Common myeloid progenitor, CD34-positive (primary cell): ENCODE measurements at regions not wholly inside any gene's neighbourhood (a gene's known extent, or its start where the extent isn't known, plus 50 kb on each side); places are given as distances from the start of the nearest gene placed in this dataset.
"Not testable (repeated sequence)": the region's sequence is repeated elsewhere in the genome, so short reads cannot be mapped to it uniquely, and the experiment has no call there.

Source experiments
- CTCF ChIA-PET: fragments of 350-600 bp; sonication (Branson Sonifier 250); formaldehyde crosslinking; loops from one replicate; lab custom pipeline; 2021; ENCODE audit warnings: antibody characterized with exemption; lab: Charles Lee
- POLR2A ChIA-PET: fragments of 350-600 bp; sonication (Branson Sonifier 250); formaldehyde crosslinking; loops from one replicate; lab custom pipeline; 2021; ENCODE audit warnings: antibody characterized with exemption; lab: Charles Lee
- DNase-seq, 3 donors: peaks; one replicate each; pipeline versions ENCODE4 v3.0.0 to v3.0.0-alpha.2; 2013
- H3K27ac ChIP-seq, 2 experiments: 1 replicate in 1 of 2; 2 replicates in 1 of 2; pipeline ENCODE4 v1.7.0; 2013; ENCODE audit warnings: inconsistent platforms in 2 of 2, low read length in 2 of 2, mild to moderate bottlenecking in 2 of 2, low read depth in 1 of 2, moderate library complexity in 1 of 2; ENCODE audit not compliant: severe bottlenecking in 2 of 2, insufficient read depth in 1 of 2, poor library complexity in 1 of 2
- H3K27me3 ChIP-seq, 5 experiments: replicated peaks in 2 of 5; 1 replicate in 3 of 5; 2 replicates in 2 of 5; pipeline versions ENCODE4 v1.6.1 to v1.7.0; 2013; ENCODE audit warnings: low read length in 4 of 5, mild to moderate bottlenecking in 2 of 5, moderate library complexity in 2 of 5, inconsistent platforms in 1 of 5; ENCODE audit not compliant: insufficient read depth in 5 of 5, control insufficient read depth in 4 of 5
- H3K36me3 ChIP-seq, 4 experiments: 1 replicate in 2 of 4; 2 replicates in 2 of 4; pipeline versions ENCODE4 v1.6.1 to v1.7.0; 2013; ENCODE audit warnings: low read length in 3 of 4, control low read depth in 1 of 4, mild to moderate bottlenecking in 1 of 4; ENCODE audit not compliant: control insufficient read depth in 4 of 4, insufficient read depth in 4 of 4
- H3K4me1 ChIP-seq, 4 experiments: 1 replicate in 3 of 4; 2 replicates in 1 of 4; pipeline versions ENCODE4 v1.6.1 to v1.7.1; 2013; ENCODE audit warnings: low read length in 3 of 4, mild to moderate bottlenecking in 3 of 4, control low read depth in 1 of 4, inconsistent platforms in 1 of 4, moderate library complexity in 1 of 4; ENCODE audit not compliant: control insufficient read depth in 4 of 4, insufficient read depth in 4 of 4; ENCODE audit errors: control extremely low read depth in 1 of 4
- H3K4me3 ChIP-seq, 7 experiments: 1 replicate in 4 of 7; 2 replicates in 3 of 7; pipeline versions ENCODE4 v1.5.1 to v1.7.0; 2013; ENCODE audit warnings: mild to moderate bottlenecking in 7 of 7, low read length in 6 of 7, moderate library complexity in 6 of 7, inconsistent platforms in 2 of 7, low read depth in 2 of 7, control low read depth in 1 of 7; ENCODE audit not compliant: insufficient read depth in 4 of 7, control insufficient read depth in 1 of 7; ENCODE audit errors: extremely low read depth in 1 of 7
- H3K9me3 ChIP-seq, 5 experiments: 1 replicate in 4 of 5; 2 replicates in 1 of 5; pipeline versions ENCODE4 v1.6.1 to v1.7.1; 2013; ENCODE audit warnings: low read length in 4 of 5, mild to moderate bottlenecking in 2 of 5, inconsistent platforms in 1 of 5, low read depth in 1 of 5, moderate library complexity in 1 of 5; ENCODE audit not compliant: control insufficient read depth in 4 of 5, insufficient read depth in 2 of 5; ENCODE audit errors: control extremely low read depth in 1 of 5
- WGBS: methylation state at CpG from one replicate; pipeline ENCODE4 v1.1.5; 2013; ENCODE audit not compliant: insufficient coverage; 5-methylcytosine and 5-hydroxymethylcytosine counted together

DNA sequence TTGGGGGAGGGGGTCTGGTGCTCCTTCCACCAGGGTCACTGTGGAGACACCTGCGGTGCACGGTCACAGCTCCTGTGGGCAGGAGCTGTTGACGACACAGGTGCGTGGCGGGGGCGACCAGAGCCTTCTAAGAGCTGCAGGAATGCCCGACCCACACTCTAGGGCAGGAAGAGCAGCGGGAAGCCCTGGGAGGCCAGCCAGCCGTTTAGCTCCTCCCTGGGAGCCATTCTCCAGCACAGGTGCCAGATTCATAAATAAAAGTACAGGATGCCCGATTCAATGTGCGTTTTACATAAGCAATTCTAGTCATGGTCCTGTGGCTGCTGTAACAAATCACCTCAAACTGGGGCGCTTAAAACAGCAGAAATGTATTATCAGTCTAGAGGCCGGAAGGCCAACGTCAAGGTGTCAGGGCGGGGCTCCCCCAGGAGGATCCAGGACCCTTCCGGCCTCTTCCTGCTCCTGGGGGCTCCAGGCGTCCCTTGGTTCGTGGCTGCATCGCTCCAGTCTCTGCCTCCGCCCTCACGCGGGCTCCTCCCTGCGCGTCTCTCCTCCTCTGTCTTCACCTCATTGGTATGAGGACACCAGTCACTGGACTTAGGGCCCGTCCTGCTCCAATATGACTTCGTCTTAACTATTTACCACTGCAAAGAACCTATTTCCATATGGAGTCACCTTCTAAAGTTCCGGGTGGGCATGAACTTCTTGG is 155.4 kb downstream of the FOXL1 start:
- POLR2A ChIA-PET: no interaction called here
- Histone ChIP-seq H3K4me3 (no peak overlapping the region), H3K36me3 (no peaks in the 10 kb centered on the region), H3K27ac (no peak overlapping the region), H3K4me1 (peaks cover 0 to 2% (median 0%) of the 10 kb centered on the region in 4 experiments), H3K27me3 (peaks cover 0 to 96% (median 44%) of the 10 kb centered on the region in 5 experiments), H3K9me3 (no peaks in the 10 kb centered on the region)
- DNase-seq: no peak
- WGBS: 42% methylated on average over 26 of the region's 27 CpGs
- CTCF ChIA-PET: interaction anchor here (1.2 kb wide), 1 partner anchor 329 kb away, joined by 3 read pairs; no protein-coding TSS in a partner anchor

DNA sequence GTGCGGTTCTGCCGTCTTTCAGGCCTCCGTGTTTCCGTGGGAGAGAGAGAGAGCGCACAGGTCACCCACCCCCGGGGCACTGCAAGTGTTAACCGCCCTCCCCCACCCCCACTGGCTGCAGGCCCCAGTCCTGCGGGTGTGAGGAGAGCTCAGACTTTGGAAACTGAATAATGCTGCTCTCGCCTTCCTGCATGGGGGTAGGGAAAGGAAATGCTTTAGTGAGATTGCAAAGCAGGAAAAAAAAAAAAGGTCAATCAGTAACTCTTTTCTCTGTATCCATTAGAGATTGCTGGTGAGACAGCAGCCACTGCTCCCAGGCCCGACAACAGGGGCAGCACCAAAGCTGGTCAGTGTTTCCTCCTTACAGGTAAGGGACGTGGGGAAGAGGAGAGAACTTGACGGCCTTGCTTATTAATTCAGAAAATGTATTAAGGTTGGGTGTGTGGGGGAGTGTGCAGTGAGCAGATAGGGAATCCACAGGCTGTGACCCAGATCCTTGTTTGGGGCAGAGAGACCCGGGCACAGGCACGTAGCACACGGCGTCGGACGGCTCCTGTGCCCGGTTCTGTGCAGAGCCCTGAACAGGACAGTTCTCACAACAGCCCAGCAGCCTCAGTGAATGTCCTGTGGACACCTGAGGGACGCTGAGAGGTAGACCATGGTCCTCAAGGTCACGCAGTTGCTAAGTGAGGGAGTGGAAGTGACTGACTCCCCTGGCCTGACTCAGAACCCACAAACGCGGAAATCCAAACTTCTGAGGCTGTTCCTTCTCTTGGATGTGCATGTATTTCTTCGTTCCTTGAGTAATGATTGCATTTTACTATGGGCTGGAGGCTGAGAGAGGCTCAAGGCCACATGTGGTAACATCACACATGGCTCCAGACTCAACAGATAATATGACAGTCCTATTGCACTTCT is 156.5 kb downstream of the FOXL1 start:
- no peak overlapping the region for H3K4me3 ChIP-seq
- H3K27ac ChIP-seq: no peak overlapping the region
- ChIA-PET POLR2A (no interaction called here), CTCF (no interaction called here)
- H3K36me3 ChIP-seq: no peaks in the 10 kb centered on the region
- H3K4me1 ChIP-seq: peaks cover 0 to 2% (median 0%) of the 10 kb centered on the region in 4 experiments
- H3K9me3 ChIP-seq: no peaks in the 10 kb centered on the region
- DNase-seq: no peak
- WGBS: 74% methylated on average over 19 of the region's 24 CpGs
- peaks cover 0 to 94% (median 39%) of the 10 kb centered on the region in 5 experiments for H3K27me3 ChIP-seq

DNA sequence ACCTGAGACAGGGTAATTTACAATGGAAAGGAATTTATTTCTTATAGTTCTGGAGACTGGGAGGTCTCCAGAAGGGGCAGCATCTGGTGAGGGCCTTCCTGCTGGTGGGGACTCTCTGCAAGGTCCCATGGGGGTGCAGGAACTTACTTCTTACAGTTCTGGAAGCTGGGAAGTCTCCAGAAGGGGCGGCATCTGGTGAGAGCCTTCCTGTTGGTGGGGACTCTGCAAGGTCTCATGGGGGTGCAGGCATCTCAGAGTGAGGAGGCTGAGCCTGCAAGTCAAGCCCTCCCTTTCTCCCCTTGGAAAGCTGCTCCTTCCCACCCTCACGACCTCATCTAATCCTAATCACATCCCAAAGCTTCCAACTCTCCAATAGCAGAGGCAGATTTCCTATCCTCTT is 157.4 kb downstream of the FOXL1 start:
- peaks cover 0 to 94% (median 38%) of the 10 kb centered on the region in 5 experiments for H3K27me3 ChIP-seq
- CTCF ChIA-PET: no interaction called here

DNA sequence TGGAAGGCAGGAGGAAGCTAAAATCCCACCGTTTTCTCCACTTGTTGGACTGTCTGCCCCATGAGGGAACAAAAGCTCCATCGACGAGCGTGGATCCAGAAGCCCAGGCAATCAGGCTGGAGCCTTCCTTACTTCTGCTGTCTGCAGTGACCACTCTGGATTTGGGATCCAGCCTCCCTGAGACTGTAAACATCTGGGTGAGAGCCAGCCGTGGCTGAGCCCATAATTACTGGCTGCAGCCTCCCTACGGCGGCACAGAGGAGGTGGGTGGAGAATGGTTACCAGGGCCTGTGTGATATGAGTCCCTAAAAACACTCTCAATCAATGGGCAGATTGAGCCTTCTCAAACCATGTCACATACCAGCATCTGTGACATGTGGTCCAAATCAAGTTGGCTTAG is 158.2 kb downstream of the FOXL1 start:
- ChIA-PET POLR2A (no interaction called here), CTCF (no interaction called here)
- no peak overlapping the region for H3K4me3 ChIP-seq
- H3K4me1 ChIP-seq: peaks cover 0 to 13% (median 9%) of the 10 kb centered on the region in 4 experiments
- DNase-seq: no peak
- no peak overlapping the region for H3K27ac ChIP-seq
- H3K9me3 ChIP-seq: no peaks in the 10 kb centered on the region
- peaks cover 0 to 94% (median 35%) of the 10 kb centered on the region in 5 experiments for H3K27me3 ChIP-seq
- H3K36me3 ChIP-seq: no peaks in the 10 kb centered on the region
- 88% methylated on average over 4 of the region's 7 CpGs for WGBS

More for the DNA sequence above, 157.4 kb downstream of the FOXL1 start:
- DNase-seq: no peak
- WGBS: no CpG with 5 or more reads among the region's 2 CpGs
- Histone ChIP-seq H3K4me1 (peaks cover 0 to 5% (median under 1%) of the 10 kb centered on the region in 4 experiments), H3K4me3 (no peak overlapping the region), H3K27ac (no peak overlapping the region), H3K36me3 (no peaks in the 10 kb centered on the region), H3K9me3 (no peaks in the 10 kb centered on the region)
- POLR2A ChIA-PET: no interaction called here

DNA sequence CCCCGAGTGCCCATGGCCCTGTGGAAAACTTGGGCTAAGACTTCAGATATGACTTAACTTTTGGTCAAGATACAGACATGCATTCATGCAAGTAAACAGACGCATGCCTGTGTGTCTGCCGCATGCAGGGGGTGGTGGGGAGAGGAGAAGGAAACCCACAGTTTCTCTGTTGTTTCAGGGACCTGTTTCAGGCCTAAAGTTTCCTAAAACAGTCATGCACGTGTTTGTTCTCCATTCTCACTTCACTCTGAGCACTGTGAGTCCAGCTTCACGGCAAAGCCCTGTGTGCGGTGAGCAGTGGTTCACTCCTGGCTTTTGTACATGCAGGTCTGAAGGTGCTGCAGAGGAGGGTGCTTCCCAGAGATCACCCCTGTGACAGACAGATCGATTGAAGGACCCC is 158.7 kb downstream of the FOXL1 start:
- WGBS: 94% methylated on average over 7 of the region's 7 CpGs
- H3K27me3 ChIP-seq: peaks cover 0 to 92% (median 33%) of the 10 kb centered on the region in 5 experiments
- no peaks in the 10 kb centered on the region for H3K36me3 ChIP-seq
- H3K9me3 ChIP-seq: no peaks in the 10 kb centered on the region
- CTCF ChIA-PET: no interaction called here
- H3K4me1 ChIP-seq: peaks cover 0 to 15% (median 10%) of the 10 kb centered on the region in 4 experiments
- POLR2A ChIA-PET: no interaction called here
- DNase-seq: no peak
- H3K4me3 ChIP-seq: no peak overlapping the region
- H3K27ac ChIP-seq: no peak overlapping the region

DNA sequence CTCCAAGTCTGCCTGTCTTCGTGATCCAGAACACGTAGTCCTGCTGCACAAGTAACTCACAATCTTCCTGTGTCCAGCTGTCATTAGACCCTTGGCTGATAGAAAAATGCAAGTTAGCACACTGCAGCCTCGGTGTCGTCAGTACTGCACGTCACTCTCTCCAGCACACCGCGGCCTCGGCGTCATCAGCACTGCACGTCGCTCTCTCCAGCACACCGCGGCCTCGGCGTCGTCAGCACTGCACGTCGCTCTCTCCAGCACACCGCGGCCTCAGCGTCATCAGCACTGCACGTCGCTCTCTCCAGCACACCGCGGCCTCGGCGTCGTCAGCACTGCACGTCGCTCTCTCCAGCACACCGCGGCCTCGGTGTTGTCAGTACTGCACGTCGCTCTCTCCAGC is 160.0 kb downstream of the FOXL1 start:
- CTCF ChIA-PET, H3K36me3 ChIP-seq, H3K4me3 ChIP-seq, DNase-seq, H3K27ac ChIP-seq, H3K9me3 ChIP-seq, POLR2A ChIA-PET: not testable (repeated sequence)
- 85% methylated on average over 15 of the region's 35 CpGs for WGBS
- Histone ChIP-seq H3K4me1 (peaks cover 0 to 15% (median 10%) of the 10 kb centered on the region in 4 experiments), H3K27me3 (peaks cover 0 to 80% (median 24%) of the 10 kb centered on the region in 5 experiments)
